NCI-H226 (cell line): ENCODE measurements at regions not wholly inside any gene's neighbourhood (a gene's known extent, or its start where the extent isn't known, plus 50 kb on each side); places are given as distances from the start of the nearest gene placed in this dataset.
"Not testable (repeated sequence)": the region's sequence is repeated elsewhere in the genome, so short reads cannot be mapped to it uniquely, and the experiment has no call there.

Experiments used
- DNase-seq: peaks from one replicate; pipeline ENCODE4 v3.0.0-alpha.2; 2015

DNA sequence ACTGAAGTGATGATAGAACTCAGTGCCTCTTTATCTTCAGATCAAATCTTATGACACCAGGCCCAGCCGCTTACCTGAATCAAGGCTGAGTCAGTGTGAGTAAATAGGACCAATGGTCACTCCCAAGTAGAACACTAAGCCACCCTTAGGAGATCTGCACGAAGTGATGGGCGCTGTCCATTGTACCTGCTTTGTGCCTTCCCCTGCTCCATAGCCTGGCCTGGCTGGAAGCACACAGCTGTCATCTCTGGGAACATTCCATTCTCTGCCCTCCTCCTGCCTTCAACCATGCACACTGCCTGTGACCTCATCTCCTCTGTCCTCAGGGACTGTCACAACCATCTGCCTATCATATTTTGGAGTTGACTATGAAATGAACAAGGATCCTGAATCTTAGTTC lies 279.5 kb upstream of the ASIC2 start:
- DNase-seq: no peak

DNA sequence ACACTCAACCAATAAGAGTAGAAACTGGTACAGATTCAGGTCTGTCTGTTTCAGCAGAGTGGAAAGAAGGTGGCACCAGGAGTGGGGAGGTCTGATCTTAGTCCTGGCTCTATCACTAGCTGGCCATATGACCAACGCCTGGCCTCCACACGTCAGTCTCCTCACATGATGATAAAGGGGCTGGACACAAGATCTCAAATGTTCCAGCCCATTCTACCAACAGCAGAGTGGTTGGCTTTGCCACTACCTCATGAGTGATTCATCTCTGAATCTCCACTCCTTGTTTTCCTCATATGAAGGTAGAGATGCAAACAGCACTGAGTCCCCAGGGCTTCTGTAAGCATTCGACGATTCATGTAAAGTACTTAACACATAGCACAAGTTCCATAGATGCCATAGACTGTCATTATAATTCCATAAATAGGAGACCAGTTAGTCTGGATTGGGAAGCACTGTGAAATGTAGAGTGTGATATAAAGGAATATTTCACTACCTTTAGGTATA lies 281.9 kb upstream of the ASIC2 start:
- no peak for DNase-seq

DNA sequence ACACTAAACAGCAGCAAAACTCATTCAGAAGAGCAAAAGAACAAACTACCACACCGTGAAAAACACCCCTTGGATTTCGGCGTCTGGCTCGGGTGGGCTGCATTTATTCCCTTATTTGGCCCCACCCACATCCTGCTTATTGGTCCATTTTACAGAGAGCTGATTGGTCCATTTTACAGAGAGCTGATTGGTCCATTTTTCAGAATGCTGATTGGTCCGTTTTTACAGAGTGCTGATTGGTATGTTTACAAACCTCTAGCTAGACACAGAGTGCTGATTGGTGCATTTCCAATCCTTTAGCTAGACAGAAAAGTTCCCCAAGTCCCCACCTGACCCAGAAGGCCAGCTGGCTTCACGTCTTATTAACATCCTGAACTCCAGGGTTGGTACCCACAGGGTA lies 286.6 kb upstream of the ASIC2 start:
- DNase-seq: not testable (repeated sequence)

DNA sequence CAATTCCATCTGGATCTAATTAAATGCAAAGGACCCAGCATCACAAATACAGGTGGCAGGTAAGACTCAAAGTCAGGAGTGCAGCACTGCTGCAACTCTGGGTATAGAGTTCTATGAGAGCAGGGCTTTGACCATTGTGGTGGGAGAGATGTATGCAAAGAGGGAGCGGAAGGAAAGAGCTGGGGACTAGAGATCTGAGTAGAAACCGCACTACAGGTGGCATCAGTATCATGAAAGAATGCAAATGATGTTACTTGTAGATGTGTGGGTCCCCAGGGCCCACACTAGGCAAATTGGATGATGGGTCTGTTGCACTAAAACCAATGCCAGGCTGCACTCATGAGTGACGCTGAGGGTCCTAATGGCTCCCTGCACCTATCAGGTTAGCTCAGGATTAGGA lies 287.1 kb upstream of the ASIC2 start:
- no peak for DNase-seq

DNA sequence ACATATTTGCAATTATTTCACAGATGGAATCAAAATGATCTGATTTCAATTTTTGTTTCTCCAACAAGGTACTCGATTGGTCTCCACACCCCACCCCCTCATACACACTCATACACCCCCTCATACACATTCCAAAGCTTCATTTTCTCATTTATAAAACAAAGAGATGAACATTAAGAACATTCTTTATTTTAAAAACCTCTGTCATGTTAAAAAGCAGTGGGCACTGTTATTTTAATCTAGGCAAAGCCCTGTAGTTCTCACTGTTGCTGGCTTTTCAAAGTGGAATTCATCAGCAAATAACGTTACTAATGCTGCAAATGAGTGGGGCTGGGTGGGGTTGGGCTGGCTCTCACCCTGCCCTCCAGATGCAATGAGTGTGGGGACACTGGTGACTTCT lies 289.6 kb upstream of the ASIC2 start:
- DNase-seq: no peak

DNA sequence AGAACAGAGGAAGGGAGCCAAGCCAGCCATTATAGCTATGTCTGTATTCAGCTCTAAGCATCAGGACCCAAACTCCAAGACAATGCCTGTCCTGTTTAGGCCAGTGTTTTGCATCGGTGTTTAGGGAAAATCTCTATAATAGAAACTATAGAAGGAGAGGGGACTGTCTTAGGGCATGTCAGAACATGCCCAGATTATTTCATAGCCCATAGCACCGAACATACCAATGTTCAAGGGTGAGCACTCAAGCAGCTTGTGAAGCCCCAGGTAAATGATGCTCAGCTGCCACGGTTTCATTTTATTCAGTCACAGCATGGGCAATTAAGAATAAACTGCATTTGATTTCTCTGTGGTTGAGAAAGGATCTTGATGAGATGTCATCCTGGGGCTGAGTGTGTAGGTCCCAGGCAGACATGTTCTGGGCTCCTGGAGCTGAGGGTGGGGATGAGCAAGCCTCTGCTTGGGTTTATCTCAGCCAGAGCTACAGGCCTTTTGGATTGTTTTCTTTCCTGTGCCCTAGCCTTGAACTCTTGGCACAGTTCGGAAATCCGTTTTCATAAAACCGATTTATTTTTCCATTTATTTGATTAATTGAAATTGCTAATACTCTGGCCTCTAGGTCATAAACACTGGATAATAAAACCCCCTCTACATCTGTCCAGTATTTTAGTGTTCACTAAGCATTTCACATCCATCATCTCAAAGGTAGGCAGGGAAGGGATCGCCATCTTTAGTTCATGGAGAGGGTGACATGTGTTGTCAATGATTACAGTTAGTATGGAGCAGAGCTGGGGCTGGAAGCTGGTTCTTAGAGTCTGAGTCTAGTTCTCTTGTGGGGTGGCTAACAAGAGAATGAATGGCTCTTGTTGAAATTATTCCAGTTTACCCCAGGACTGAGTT lies 290.7 kb upstream of the ASIC2 start:
- no peak for DNase-seq

DNA sequence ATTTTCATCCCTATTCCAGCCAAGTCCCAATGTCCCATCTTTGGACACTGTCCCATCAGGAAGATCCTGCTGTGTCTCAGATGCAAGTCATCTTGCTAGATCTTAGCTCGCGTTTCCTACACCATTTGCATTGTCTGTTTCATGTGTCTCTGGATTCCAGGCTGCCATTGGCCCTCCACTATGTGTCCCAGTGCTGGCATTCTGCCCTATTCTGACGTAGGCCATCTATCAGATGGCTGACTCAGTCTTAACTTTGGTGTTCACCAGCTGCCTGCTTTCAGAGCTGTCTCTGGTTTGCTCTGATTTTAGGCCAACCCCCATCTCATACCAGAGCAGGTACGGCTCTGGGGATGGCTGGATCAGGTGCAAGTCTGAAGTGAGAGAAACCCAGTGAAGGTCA lies 300.9 kb upstream of the ASIC2 start:
- DNase-seq: no peak

DNA sequence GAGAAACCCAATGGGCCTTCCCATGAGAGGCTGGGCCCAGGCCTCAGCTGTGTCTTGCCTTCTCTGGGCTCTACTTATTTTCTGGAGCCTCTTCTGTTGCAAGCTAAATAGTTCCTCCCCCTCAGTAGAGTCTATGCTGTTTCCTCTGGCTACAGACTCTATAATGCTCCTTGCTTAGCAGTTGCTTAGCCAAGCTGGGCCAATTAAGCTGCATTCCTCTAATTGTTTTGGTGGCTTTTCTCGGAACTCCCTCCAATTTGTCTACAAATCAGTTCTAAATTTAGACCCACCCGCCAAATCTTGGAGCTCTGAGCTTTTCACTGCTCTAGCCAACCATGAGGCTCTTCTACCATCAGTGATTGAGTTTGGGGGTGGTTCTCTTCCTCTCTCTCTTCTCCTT lies 302.7 kb upstream of the ASIC2 start:
- DNase-seq: no peak

DNA sequence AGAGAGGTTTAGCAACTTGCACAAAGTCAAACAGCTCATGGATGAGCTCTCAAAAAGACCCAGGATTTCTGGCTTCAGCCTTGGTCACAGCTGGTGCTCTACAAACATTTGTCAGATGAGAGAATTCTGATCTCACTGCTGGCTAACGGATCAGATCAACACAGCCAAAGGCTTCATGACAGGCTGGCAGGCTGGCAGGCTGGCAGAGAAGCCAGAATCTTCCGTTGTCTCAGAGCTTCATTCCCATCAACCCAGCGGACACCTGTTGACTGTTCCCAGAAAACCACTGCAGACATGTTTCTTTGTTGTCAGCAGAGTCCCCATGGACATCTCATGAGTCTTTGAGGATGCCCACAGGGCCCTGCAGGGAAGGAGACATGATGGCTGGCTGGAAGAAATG lies 303.8 kb upstream of the ASIC2 start:
- no peak for DNase-seq

- DNase-seq: no peak
Measured at GRCh38 chr17:33598797-33599196, 305.7 kb upstream of the ASIC2 start.

DNA sequence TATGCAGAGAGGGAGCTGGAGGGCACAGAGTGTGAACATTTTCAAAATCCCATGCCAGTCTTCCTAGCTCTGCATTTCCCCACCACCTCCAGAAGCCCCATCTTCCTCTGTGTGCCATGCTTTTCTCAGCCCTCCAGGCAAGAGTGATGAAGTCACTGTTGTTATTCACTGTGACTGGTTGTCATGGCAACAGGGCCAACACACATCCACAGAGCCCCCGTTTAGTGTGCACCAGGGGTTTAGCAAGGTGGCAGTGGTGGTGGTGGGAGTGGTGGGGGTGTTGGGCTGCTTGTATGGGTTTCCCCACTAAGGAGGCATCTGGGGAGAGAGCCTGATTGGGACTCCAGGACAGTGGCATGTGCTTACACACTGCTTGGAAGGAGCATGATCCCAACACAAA lies 309.9 kb upstream of the ASIC2 start:
- no peak for DNase-seq

DNA sequence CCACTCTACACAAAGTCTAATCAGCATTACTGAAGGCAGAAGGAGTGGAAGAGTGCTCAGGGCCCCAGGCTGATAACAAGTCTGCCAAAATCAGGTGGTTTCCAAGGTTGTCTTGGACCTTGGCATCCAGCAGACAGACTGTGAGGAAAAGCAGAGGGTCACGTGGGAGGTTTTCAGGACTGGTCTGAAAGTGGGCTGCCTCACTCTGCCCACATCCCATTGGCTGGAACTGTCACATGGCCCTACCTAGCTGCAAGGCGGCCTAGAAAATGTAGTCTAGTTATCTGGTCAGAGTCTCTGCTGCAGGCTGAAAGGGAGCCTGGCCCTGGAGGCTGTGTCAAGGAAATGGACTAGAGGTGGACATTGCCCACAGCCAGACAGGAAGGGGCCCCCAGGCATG lies 310.7 kb upstream of the ASIC2 start:
- no peak for DNase-seq

GRCh38 chr17:33611532-33611931 lies 318.4 kb upstream of the ASIC2 start:
- DNase-seq: no peak

GRCh38 chr17:33615861-33616260 lies 322.8 kb upstream of the ASIC2 start:
- no peak for DNase-seq

DNA sequence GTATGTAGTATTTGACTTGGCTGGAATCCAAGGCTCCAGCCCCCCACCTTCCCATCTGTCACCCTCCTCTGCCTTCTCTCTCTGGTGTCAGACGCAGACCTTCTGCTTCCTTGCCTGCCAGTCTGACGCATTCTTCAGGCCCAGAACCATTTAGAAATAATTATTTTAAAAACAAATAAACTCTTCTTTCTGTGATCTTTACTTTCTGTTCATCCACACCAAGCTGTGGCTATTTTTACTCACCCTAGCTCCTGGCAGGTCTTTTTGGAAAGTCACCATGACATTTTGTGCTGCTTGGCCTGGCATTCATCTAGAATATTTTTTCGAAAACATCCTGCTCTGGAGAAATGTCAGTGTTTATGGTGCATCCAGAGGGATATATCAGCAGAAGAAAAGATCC lies 330.7 kb upstream of the ASIC2 start:
- no peak for DNase-seq

DNA sequence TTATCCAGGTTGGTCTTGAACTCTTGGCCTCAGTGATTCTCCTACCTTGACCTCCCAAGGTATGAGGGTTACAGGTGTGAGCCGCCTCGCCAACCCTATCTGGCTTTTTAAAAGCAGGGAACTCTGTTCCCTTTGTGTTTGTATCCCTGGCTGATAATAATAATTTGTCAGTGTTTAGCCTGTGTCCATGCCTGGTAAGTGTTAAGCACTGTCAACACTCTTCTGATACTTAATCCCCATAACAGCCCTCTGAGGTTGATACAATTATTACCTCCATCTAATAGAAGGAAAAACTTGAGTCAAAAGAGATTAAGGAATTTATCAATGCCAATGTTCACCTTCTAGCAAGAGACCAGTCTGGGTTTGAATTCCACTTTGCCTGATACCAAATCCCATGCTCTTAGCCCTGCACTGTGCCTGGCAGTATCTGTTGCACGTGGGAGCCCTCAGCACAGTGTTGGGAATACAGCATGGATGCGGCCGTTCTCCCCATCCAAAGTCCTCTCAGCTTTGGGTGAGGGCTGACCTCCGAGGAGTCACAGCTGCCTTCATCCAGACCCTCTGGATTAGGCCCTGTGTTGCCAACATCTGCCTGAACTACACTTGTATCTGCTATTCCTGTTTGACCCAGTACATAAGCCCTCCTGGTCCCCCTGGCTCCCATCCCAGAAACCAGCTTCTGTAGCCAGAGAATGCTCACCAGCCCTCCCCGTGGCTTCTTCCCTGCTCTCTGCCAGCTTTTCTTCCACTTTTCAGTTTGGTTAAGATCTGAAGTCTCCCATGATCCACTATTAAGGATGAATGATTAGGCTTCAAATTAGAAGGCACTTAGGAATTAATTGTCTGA lies 335.6 kb upstream of the ASIC2 start:
- no peak for DNase-seq

DNA sequence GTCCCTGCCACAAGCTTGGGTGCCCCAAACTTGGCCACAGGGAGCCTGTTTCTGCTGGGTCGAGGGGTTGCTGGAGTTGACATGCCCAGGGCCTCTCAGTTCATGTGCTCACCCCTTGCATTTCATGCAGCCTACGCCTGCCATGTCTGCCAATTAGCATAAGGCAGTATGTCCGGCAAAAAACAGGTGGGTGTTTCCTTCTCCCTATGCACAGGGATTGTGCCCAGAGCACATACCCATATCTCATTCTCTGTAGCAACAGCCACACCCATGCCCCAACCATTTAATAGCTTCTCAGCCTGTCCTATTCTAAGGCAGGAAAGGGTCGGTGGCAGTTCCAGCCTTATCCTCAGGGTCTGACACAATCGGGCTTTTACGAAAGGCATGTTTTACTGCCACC lies 340.4 kb upstream of the ASIC2 start:
- no peak for DNase-seq

- DNase-seq: no peak
Measured at GRCh38 chr17:33637534-33637933, 344.4 kb upstream of the ASIC2 start.

- no peak for DNase-seq
Measured at GRCh38 chr17:33639103-33639880, 346.2 kb upstream of the ASIC2 start.

- DNase-seq: no peak
Measured at GRCh38 chr17:33640629-33641028, 347.5 kb upstream of the ASIC2 start.

GRCh38 chr17:33642002-33642401 lies 348.9 kb upstream of the ASIC2 start:
- no peak for DNase-seq

GRCh38 chr17:33647956-33648355 lies 354.9 kb upstream of the ASIC2 start:
- no peak for DNase-seq

DNA sequence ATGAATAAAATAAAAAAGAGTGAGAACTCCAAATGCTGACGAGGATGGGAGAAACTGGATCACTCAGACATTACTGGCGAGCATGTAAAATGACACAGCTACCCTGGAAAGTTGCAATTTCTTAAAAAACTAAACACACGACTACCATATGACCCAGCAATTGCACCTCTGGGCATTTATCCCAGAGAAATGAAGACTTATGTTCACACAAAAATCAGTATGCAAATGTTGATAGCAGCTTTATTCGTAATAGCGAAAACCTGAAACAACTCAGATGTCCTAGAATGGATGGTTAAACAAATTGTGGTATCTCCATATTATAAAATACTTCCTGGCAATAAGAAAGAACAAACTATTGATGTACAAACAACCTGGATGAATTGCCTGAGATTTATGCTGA lies 357.2 kb upstream of the ASIC2 start:
- no peak for DNase-seq
